SK-N-SH treated with all-trans-retinoic acid at 6 μM for 48 hours (cell line): ENCODE measurements at regions not wholly inside any gene's neighbourhood (a gene's known extent, or its start where the extent isn't known, plus 50 kb on each side); places are given as distances from the start of the nearest gene placed in this dataset.
"Not testable (repeated sequence)": the region's sequence is repeated elsewhere in the genome, so short reads cannot be mapped to it uniquely, and the experiment has no call there.

Source experiments
- ATAC-seq: fragments of 200-7000 bp; cut with Tn5 transposase; 3 replicates; pipeline ENCODE4 v1.9.1; 2020; ENCODE audit warnings: mild to moderate bottlenecking, moderate library complexity
- ARNTL ChIP-seq: fragments of 450-650 bp; formaldehyde crosslinking; IDR thresholded peaks from 2 replicates; pipeline ENCODE4 v1.5.0; 2020; ENCODE audit warnings: low read depth, mild to moderate bottlenecking, moderate library complexity, borderline replicate concordance
- BACH2 ChIP-seq: fragments of 250-450 bp; sonication (Bioruptor Pico); IDR thresholded peaks from 2 replicates; pipeline ENCODE4 v1.9.0; 2021; ENCODE audit warnings: mild to moderate bottlenecking, borderline replicate concordance
- CREB5 ChIP-seq: fragments of 250-450 bp; sonication (Bioruptor Pico); IDR thresholded peaks from 2 replicates; pipeline ENCODE4 v1.5.1; 2020; ENCODE audit warnings: low read depth, mild to moderate bottlenecking, moderate library complexity
- CSDC2 ChIP-seq: fragments of 250-450 bp; sonication (Bioruptor Pico); IDR thresholded peaks from 2 replicates; pipeline ENCODE4 v1.5.0; 2020; ENCODE audit warnings: mild to moderate bottlenecking, moderate library complexity
- CSRNP3 ChIP-seq: fragments of 250-450 bp; sonication (Bioruptor Pico); IDR thresholded peaks from 2 replicates; pipeline ENCODE4 v1.5.1; 2021; ENCODE audit warnings: mild to moderate bottlenecking, moderate library complexity
- ESRRG ChIP-seq: fragments of 250-450 bp; sonication (Bioruptor Pico); IDR thresholded peaks from 2 replicates; pipeline ENCODE4 v1.6.1; 2021; ENCODE audit warnings: mild to moderate bottlenecking
- GLIS3 ChIP-seq: fragments of 250-450 bp; sonication (Bioruptor Pico); IDR thresholded peaks from 2 replicates; pipeline ENCODE4 v1.5.0; 2020; ENCODE audit warnings: mild to moderate bottlenecking, moderate library complexity
- PATZ1 ChIP-seq: fragments of 250-450 bp; sonication (Bioruptor Pico); IDR thresholded peaks from 2 replicates; pipeline ENCODE4 v1.8.0; 2020; ENCODE audit warnings: mild to moderate bottlenecking, moderate library complexity, borderline replicate concordance
- POU6F1 ChIP-seq: fragments of 250-450 bp; sonication (Bioruptor Pico); IDR thresholded peaks from 2 replicates; pipeline ENCODE4 v1.8.0; 2021; ENCODE audit warnings: low read depth, mild to moderate bottlenecking, moderate library complexity, borderline replicate concordance
- PPARA ChIP-seq: fragments of 250-450 bp; sonication (Bioruptor Pico); IDR thresholded peaks from 2 replicates; pipeline ENCODE4 v1.5.0; 2020; ENCODE audit warnings: mild to moderate bottlenecking, borderline replicate concordance
- RARB ChIP-seq: fragments of 250-450 bp; sonication (Bioruptor Pico); IDR thresholded peaks from 2 replicates; pipeline ENCODE4 v1.8.0; 2021; ENCODE audit warnings: mild to moderate bottlenecking, moderate library complexity
- SNAI2 ChIP-seq: fragments of 250-450 bp; sonication (Bioruptor Pico); IDR thresholded peaks from 2 replicates; pipeline ENCODE4 v1.5.0; 2020; ENCODE audit warnings: mild to moderate bottlenecking, moderate library complexity
- TCF4 ChIP-seq: fragments of 250-450 bp; sonication (Bioruptor Pico); IDR thresholded peaks from 2 replicates; pipeline ENCODE4 v1.8.0; 2021; ENCODE audit warnings: mild to moderate bottlenecking, moderate library complexity, borderline replicate concordance
- TOX ChIP-seq: fragments of 250-450 bp; sonication (Bioruptor Pico); IDR thresholded peaks from 2 replicates; pipeline ENCODE4 v1.8.0; 2021; ENCODE audit warnings: mild to moderate bottlenecking, moderate library complexity, borderline replicate concordance
- TSHZ2 ChIP-seq: fragments of 250-450 bp; sonication (Bioruptor Pico); IDR thresholded peaks from 2 replicates; pipeline ENCODE4 v1.5.0; 2020; ENCODE audit warnings: mild to moderate bottlenecking, moderate library complexity
- ZC3H10 ChIP-seq: fragments of 250-450 bp; sonication (Bioruptor Pico); IDR thresholded peaks from 2 replicates; pipeline ENCODE4 v1.5.1; 2021; ENCODE audit warnings: mild to moderate bottlenecking, moderate library complexity
- ZFP30 ChIP-seq: fragments of 450-650 bp; formaldehyde crosslinking; IDR thresholded peaks from 2 replicates; pipeline ENCODE4 v1.5.0; 2022; ENCODE audit warnings: mild to moderate bottlenecking, moderate library complexity
- ZNF565 ChIP-seq: fragments of 450-650 bp; formaldehyde crosslinking; conservative IDR thresholded peaks from 2 replicates; pipeline ENCODE4 v1.5.0; 2020; ENCODE audit warnings: low read depth, mild to moderate bottlenecking, moderate library complexity
- ZNF8 ChIP-seq: fragments of 450-650 bp; formaldehyde crosslinking; IDR thresholded peaks from 2 replicates; pipeline ENCODE4 v1.5.0; 2020; ENCODE audit warnings: mild to moderate bottlenecking, moderate library complexity

GRCh38 chr12:125865236-125865635 lies 800.0 kb downstream of the AACS start:
- not testable (repeated sequence) for ATAC-seq

GRCh38 chr12:125871811-125872594 lies 806.8 kb downstream of the AACS start:
- no peak for TF ChIP-seq CSDC2
- no peak for TF ChIP-seq ZC3H10 (CRISPR knock-in tag)
- no peak for TF ChIP-seq ARNTL (CRISPR knock-in tag)
- no peak for TF ChIP-seq TSHZ2 (CRISPR knock-in tag)
- TF ChIP-seq ZFP30 = no peak
- no peak for TF ChIP-seq ESRRG (CRISPR knock-in tag)
- no peak for TF ChIP-seq RARB
- no peak for ATAC-seq

GRCh38 chr12:125873016-125873415 lies 807.8 kb downstream of the AACS start:
- ATAC-seq = no peak
- TF ChIP-seq CSRNP3 (CRISPR knock-in tag) (no peak), ARNTL (CRISPR knock-in tag) (no peak), CREB5 (CRISPR knock-in tag) (no peak), BACH2 (CRISPR knock-in tag) (no peak), PPARA (CRISPR knock-in tag) (no peak), TOX (no peak), POU6F1 (CRISPR knock-in tag) (no peak), ZFP30 (no peak), ZNF8 (no peak), PATZ1 (CRISPR knock-in tag) (no peak), TCF4 (CRISPR knock-in tag) (no peak)

- TF ChIP-seq ESRRG (CRISPR knock-in tag) (no peak), SNAI2 (CRISPR knock-in tag) (no peak), CSDC2 (no peak), BACH2 (CRISPR knock-in tag) (no peak), ZNF8 (no peak), GLIS3 (CRISPR knock-in tag) (no peak), TSHZ2 (CRISPR knock-in tag) (no peak), TCF4 (CRISPR knock-in tag) (no peak), CSRNP3 (CRISPR knock-in tag) (no peak), ZNF565 (CRISPR knock-in tag) (no peak), PPARA (CRISPR knock-in tag) (no peak), TOX (no peak), CREB5 (CRISPR knock-in tag) (no peak), ZFP30 (no peak)
- ATAC-seq = no peak
Measured at GRCh38 chr12:125878483-125878882, 813.2 kb downstream of the AACS start.
